K562 (cell line): ENCODE measurements at regions not wholly inside any gene's neighbourhood (a gene's known extent, or its start where the extent isn't known, plus 50 kb on each side); places are given as distances from the start of the nearest gene placed in this dataset.

ENCODE experiments used
- ATAC-seq: fragments of 200-7000 bp; cut with Tn5 transposase; 3 replicates; pipeline ENCODE4 v1.9.1; 2020; ENCODE audit warnings: moderate library complexity
- BruUV-seq: library from RNA; stranded (reverse); fragments of 400-500 nt; replicated peaks from 2 replicates; lab custom pipeline; 2021; lab: Mats Ljungman, UMichigan
- CTCF ChIA-PET: fragments of 300-600 bp; formaldehyde crosslinking; extraction: SDS; loops from one replicate; lab custom pipeline; 2021; ENCODE audit warnings: low intra/inter-chr PET ratio; lab: Yijun Ruan, JAX
- POLR2A ChIA-PET: fragments of 300-600, 350-650 bp; sonication (Branson Sonifier 250); formaldehyde crosslinking; extraction: SDS; loops from one replicate; lab custom pipeline; 2021; ENCODE audit warnings: antibody characterized with exemption, inconsistent platforms; lab: Yijun Ruan, JAX
- DNase-seq, 4 experiments: peaks; one replicate each; pipeline versions ENCODE4 v3.0.0 to v3.0.0-alpha.2; 2011 to 2018; ENCODE audit warnings: low spot score in 3 of 4, mixed read lengths in 3 of 4; ENCODE audit errors: extremely low read depth in 1 of 4
- FAIRE-seq: peaks from 2 replicates; lab custom pipeline; 2011; peaks lifted over from hg19 to GRCh38; lab: Jason Lieb, UNC
- H2AFZ ChIP-seq: 2 replicates; pipeline ENCODE4 v1.6.0; 2011; ENCODE audit warnings: low read depth, low read length, control low read depth, inconsistent platforms
- H3K27ac ChIP-seq: fragments of 200-600 bp; 3 replicates; pipeline ENCODE4 v1.8.0; 2011; ENCODE audit warnings: low read depth, mild to moderate bottlenecking, control low read depth, inconsistent platforms, low read length, moderate library complexity, mixed read lengths; ENCODE audit errors: extremely low read depth
- H3K27me3 ChIP-seq, 2 experiments: fragments of 300-600 bp in 1 of 2; 2 replicates in 1 of 2; 3 replicates in 1 of 2; pipeline versions ENCODE4 v1.6.0 to v1.8.0; 2011; ENCODE audit warnings: inconsistent platforms in 2 of 2, low read length in 2 of 2, mild to moderate bottlenecking in 1 of 2, mixed read lengths in 1 of 2, moderate library complexity in 1 of 2; ENCODE audit not compliant: control insufficient read depth in 2 of 2, insufficient read depth in 2 of 2
- H3K36me3 ChIP-seq: fragments of 300-600 bp; 3 replicates; pipeline ENCODE4 v1.8.0; 2011; ENCODE audit warnings: mild to moderate bottlenecking, low read length, inconsistent platforms; ENCODE audit not compliant: control insufficient read depth, insufficient read depth
- H3K4me1 ChIP-seq, 2 experiments: fragments of 200-600 bp in 1 of 2; replicated peaks in 1 of 2; 2 replicates in 1 of 2; 3 replicates in 1 of 2; pipeline versions ENCODE4 v1.5.1 to v1.8.0; 2011; ENCODE audit warnings: inconsistent platforms in 2 of 2, low read length in 2 of 2, mild to moderate bottlenecking in 1 of 2, mixed read lengths in 1 of 2, moderate library complexity in 1 of 2; ENCODE audit not compliant: control insufficient read depth in 2 of 2, insufficient read depth in 2 of 2
- H3K4me2 ChIP-seq: 2 replicates; pipeline ENCODE4 v1.6.1; 2011; ENCODE audit warnings: low read length, control low read depth, inconsistent platforms, mixed read lengths; ENCODE audit not compliant: insufficient read depth
- H3K4me3 ChIP-seq: fragments of 200-600 bp; sonication (generic), shearing (Covaris generic); 2 replicates; pipeline ENCODE4 v1.5.1; 2016; ENCODE audit warnings: control low read depth, inconsistent platforms
- H3K79me2 ChIP-seq: fragments of 200-600 bp; 3 replicates; pipeline ENCODE4 v1.8.0; 2011; ENCODE audit warnings: low read length, inconsistent platforms; ENCODE audit not compliant: control insufficient read depth, insufficient read depth
- H3K9ac ChIP-seq, 2 experiments: 2 replicates each; pipeline versions ENCODE4 v1.6.0 to v1.6.1; 2011; ENCODE audit warnings: low read depth in 2 of 2, low read length in 2 of 2, control low read depth in 1 of 2, inconsistent platforms in 1 of 2, mild to moderate bottlenecking in 1 of 2, mixed read lengths in 1 of 2; ENCODE audit not compliant: insufficient read depth in 1 of 2
- H3K9me1 ChIP-seq: one replicate; pipeline ENCODE4 v1.6.0; 2011; ENCODE audit warnings: inconsistent platforms, mild to moderate bottlenecking, low read length, moderate library complexity; ENCODE audit not compliant: control insufficient read depth, insufficient read depth
- H3K9me3 ChIP-seq: replicated peaks from 2 replicates; pipeline ENCODE4 v1.5.1; 2011; ENCODE audit warnings: low read depth, low read length, inconsistent platforms; ENCODE audit not compliant: control insufficient read depth, insufficient read depth
- H4K20me1 ChIP-seq: replicated peaks from 2 replicates; pipeline ENCODE4 v1.6.1; 2011; ENCODE audit warnings: low read length, inconsistent platforms, mixed read lengths; ENCODE audit not compliant: control insufficient read depth, insufficient read depth
- CTCF ChIP-seq, 3 experiments: IDR thresholded peaks in 2 of 3; conservative IDR thresholded peaks in 1 of 3; 2 replicates each; pipeline ENCODE4 v1.5.1; 2011 to 2012; ENCODE audit warnings: low read length in 3 of 3, mild to moderate bottlenecking in 3 of 3, control low read depth in 2 of 3, improper control_type of control experiment in 1 of 3, inconsistent platforms in 1 of 3, low read depth in 1 of 3, mixed read lengths in 1 of 3, moderate library complexity in 1 of 3; ENCODE audit not compliant: insufficient read depth in 2 of 3
- RAD21 ChIP-seq, 2 experiments: fragments of 250-450 bp in 1 of 2; fragments of 450-650 bp in 1 of 2; sonication (Bioruptor Pico) in 1 of 2; formaldehyde crosslinking in 1 of 2; IDR thresholded peaks in 1 of 2; conservative IDR thresholded peaks in 1 of 2; 2 replicates each; pipeline versions ENCODE4 v1.4.0 to v1.8.0; 2020 to 2022; ENCODE audit warnings: mild to moderate bottlenecking in 2 of 2, moderate library complexity in 1 of 2
- SREBF2 ChIP-seq: sonication (generic); formaldehyde crosslinking; IDR thresholded peaks from 2 replicates; pipeline ENCODE4 v1.4.0; 2020; ENCODE audit warnings: mild to moderate bottlenecking, missing genetic modification reagents
- WGBS: fragments of 100-300 bp; shearing (Covaris generic); methylation state at CpG from one replicate; pipeline ENCODE4 v1.1.6; 2016; ENCODE audit warnings: low coverage, mixed read lengths; ENCODE audit not compliant: insufficient coverage; ENCODE audit errors: missing lambda C conversion rate; 5-methylcytosine and 5-hydroxymethylcytosine counted together
- in situ Hi-C: fragments of 300-500 bp; cut with MboI; formaldehyde crosslinking; loops from 4 replicates; pipeline ENCODE4 v1.15.0; 2018; ENCODE audit warnings: inconsistent platforms, mixed read lengths
- intact Hi-C: fragments of 100-400 bp; cut with micrococcal nuclease; formaldehyde crosslinking; loops from 2 replicates; pipeline ENCODE4 v1.14.2; 2022

GRCh38 chr3:137709011-137709601 is 55.0 kb upstream of the SOX14 start:
- Histone ChIP-seq H4K20me1 (no peaks in the 10 kb centered on the region), H3K27ac (no peak overlapping the region), H2AFZ (no peak overlapping the region), H3K9me1 (no peaks in the 10 kb centered on the region), H3K9ac (no peak overlapping the region), H3K27me3 (no peaks in the 10 kb centered on the region), H3K36me3 (no peaks in the 10 kb centered on the region), H3K79me2 (no peaks in the 10 kb centered on the region), H3K4me3 (no peak overlapping the region), H3K4me2 (no peak overlapping the region), H3K4me1 (no peaks in the 10 kb centered on the region), H3K9me3 (no peaks in the 10 kb centered on the region)
- no peak for ATAC-seq
- intact Hi-C loops: no loop called here
- in situ Hi-C loops: no loop called here
- no peak for FAIRE-seq
- WGBS: 0% methylated on average over 3 of the region's 3 CpGs
- no TSS peak for BruUV-seq
- ChIA-PET POLR2A (no interaction called here), CTCF (no interaction called here)
- TF ChIP-seq RAD21 (CRISPR knock-in tag; conservative IDR thresholded peaks at IDR 0.05 in 1 of 2, IDR thresholded peaks at IDR 0.05 in 1 of 2): peak in 1 of 2 experiments; percentile 7; a peak in 1 of 4 replicates
- no peak for TF ChIP-seq SREBF2 (CRISPR knock-in tag)
- peak in 2 of 3 experiments; percentile 19 to 21; a peak in 1 of 6 replicates for TF ChIP-seq CTCF (IDR thresholded peaks at IDR 0.05 in 2 of 3, conservative IDR thresholded peaks at IDR 0.05 in 1 of 3; ENCODE audit: insufficient read depth in 2 of 3, low read depth in 1 of 3, low read length in 3 of 3)
- DNase-seq: peak in 2 of 4 experiments; percentile 2 to 9
